Epithelial cell of prostate (primary cell): ENCODE measurements at regions not wholly inside any gene's neighbourhood (a gene's known extent, or its start where the extent isn't known, plus 50 kb on each side); places are given as distances from the start of the nearest gene placed in this dataset.
"Not testable (repeated sequence)": the region's sequence is repeated elsewhere in the genome, so short reads cannot be mapped to it uniquely, and the experiment has no call there.

Experiments
- DNase-seq: peaks from one replicate; pipeline ENCODE4 v3.0.0-alpha.2; 2011; ENCODE audit warnings: low read depth, low spot score
- H3K27ac ChIP-seq: fragments of 450-650 bp; 2 replicates; pipeline ENCODE4 v1.5.1; 2017; ENCODE audit warnings: mild to moderate bottlenecking

DNA sequence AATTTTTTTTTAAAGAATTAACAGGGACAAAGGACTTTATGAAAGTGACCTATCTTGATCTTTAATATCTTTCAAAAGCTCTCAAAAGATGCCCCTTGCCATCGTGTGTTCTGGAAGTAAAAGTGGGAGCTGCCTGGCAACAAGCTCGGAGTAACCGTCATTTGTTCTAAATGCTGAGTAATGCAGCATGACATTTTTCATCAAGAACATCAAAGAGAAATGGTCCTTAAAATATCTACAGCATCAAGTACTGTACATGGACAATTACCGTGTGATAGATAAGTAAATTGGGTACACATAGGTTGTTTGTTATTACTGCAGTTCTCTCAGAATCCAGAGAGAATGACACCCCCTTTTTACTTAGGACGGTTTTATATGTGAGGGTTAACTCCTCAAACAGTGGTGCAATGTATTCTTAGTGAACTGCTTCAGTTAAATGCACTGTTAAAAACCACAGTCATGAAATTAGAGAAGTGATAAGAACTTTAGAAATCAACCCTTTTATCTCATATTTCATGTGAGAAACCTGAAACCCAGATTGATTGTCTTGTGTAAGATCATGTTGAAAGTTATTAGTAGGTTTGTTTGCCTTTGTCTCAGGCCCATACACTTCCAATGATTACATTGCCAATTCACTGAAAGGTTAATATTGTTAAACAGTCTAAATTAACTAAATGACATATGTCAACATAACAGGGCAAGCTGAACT lies 90.6 kb upstream of the HNMT start:
- H3K27ac ChIP-seq, result no peak overlapping the region
- DNase-seq, result no peak

DNA sequence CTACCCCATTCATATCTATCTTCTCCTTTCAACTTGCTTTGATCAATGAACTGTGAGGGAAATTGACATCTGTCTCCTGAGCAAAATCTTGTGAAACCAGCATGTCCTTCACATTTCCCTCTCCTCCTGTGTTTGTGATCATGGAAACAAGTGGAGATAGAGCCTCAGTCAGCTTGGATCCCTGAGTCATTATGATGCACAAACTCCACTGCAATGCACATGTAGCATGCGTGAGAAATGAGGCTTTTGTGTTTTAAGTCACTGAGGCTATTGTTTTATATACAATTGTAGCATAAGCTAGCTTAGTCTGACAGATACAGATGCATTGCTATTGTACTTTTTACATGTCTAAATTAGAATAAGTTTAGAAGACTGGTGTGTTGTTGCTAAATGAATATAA lies 85.2 kb upstream of the HNMT start:
- no peak overlapping the region for H3K27ac ChIP-seq

DNA sequence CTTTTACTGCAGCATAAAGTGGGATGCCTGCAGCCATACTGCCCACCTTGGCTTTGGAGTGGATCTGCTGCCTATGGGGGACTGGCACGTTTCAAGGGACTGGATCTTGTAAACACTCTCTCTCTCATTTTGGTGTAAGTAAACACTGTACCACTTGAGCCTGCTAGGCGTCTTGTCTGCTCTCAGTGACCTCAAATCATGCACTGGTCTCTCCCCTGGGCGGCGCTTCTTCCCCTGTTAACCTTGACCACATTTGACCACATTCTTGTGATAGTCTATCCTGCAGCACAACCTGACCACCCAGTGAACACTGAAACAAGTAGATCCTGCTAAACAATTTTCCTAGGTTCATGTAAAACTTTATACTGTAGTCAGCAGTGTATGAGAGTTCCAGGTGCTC lies 82.6 kb upstream of the HNMT start:
- no peak overlapping the region for H3K27ac ChIP-seq
- DNase-seq, result no peak

More for the DNA sequence above, 85.2 kb upstream of the HNMT start:
- DNase-seq, result no peak

DNA sequence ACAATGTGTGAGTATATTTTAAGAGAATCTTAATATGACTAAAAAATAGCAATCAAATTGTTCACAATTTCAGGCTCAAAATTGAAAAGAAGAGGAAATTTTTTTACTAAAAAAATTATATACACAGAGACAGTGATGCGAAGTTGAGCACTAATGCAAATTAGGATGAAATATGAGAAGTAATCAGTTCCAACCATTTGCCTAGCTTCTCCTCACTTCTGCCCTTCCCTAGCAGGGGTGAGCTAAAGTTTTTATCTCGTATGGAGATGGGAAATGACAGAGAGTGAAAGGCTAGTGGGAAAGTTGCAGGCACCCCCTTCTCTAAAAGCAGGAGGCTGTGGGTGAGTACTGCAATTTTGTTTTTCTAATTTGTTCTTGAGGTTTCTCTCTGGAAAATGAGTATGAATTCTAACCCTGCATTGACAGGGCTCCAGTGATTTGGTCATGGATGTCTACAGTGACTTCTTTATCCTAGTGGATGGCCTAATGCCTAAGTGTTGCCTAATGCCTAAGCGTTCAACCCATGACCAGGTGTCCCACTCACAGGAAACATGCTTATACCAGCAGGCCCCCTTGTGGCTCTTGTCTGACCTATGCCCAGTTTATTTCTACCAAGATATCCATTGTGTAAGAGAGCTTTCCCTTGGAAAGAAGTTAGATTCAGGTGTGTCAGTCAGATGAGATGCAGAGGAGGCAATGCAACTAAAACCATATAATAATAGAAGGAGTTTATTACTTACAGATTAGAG lies 78.0 kb upstream of the HNMT start:
- H3K27ac ChIP-seq, result no peak overlapping the region
- no peak for DNase-seq

DNA sequence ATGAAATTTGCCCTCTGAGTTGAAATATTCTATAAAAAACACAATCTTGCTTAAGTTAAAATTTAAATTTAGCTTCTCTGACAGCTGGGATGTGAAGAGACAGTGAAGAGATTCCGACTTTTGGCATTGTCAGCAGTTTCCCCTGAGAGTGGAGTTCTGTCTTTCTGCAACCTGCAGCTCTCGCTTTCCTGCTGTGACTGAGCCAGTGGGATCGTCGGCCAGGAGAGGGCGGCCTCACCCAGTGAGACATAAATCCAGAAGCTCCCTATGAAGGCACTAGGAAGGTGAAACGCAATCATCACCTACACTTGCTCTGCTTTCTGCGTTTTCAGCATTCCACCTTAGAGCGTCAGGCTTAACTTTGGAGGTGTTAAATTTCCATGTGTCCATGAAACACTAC lies 75.4 kb upstream of the HNMT start:
- no peak for DNase-seq

DNA sequence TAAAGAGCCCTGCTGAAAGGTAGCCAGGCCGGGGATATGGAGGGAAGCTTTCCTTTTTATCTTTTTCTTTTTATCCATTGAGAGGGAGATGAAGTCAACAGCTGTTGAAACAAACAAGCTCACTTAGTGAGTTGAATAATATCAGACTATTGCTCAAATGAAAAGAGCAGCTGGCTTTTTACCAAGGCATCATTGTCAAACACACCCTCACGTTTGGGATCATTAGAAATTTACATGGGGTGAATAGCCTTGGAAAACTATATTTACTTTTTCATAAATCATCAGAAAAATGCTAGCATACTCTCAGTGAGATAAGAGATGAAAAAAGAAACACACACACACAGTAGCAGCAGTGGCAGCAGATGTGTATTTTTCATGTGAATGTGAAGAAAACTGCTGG lies 71.5 kb upstream of the HNMT start:
- DNase-seq, result no peak
- no peak overlapping the region for H3K27ac ChIP-seq

More for the DNA sequence above, 75.4 kb upstream of the HNMT start:
- no peak overlapping the region for H3K27ac ChIP-seq

DNA sequence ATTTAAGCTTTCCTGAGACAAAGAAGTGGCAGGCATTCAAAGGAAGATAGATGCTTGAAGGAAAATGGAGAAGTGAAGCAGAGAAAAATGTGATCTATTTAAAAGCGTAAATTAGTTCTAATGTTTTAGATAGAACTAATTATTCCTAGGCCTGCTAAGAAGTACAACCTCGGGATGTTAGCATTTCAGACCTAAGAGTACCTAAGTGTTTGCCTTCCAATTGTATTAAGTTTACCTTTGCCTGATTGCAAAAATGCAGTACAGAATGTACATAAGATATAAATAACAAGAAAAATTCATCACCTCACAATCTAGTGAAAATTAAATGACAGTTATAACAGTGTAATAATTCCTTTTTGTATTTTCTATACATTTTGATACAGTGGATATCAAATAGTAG lies 71.1 kb upstream of the HNMT start:
- no peak overlapping the region for H3K27ac ChIP-seq
- DNase-seq, result no peak

DNA sequence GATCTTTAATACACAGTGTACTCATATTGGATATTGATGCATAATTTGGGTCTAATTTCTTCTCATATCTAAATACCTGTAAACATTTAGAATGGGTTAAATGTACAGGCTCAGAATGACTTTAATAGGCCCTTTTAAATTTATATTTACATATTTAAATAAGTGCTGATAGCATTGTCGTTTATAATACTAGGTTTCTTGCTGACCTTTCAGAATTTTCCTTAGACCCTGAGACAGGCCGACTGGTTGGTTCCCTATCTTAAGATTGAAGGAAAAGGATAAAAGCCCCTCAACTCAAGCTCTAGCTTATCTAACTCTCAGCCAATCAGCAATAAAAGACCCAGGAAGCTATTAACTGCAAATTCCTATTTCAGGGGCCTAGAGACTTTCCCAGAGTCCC lies 67.8 kb upstream of the HNMT start:
- no peak overlapping the region for H3K27ac ChIP-seq
- DNase-seq, result no peak

DNA sequence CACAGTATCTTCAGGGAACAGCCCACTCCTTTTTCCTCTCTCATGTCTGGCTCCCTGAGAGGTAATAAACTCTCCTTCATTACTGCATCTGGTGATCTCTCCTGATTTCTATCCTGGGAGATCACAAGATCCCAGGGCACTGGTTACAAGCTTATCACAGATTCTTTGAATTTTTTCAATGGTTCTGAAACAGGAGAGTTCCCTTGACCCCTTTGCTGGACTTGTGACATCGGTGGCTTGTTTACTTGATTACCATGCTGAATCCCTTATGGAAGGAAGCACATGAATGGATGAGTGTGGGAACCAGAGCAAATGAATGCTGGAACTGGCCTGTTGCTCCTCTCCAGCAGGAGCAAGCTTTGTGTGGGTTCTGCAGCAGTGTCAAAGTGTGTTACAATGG lies 67.2 kb upstream of the HNMT start:
- no peak overlapping the region for H3K27ac ChIP-seq
- DNase-seq, result no peak

DNA sequence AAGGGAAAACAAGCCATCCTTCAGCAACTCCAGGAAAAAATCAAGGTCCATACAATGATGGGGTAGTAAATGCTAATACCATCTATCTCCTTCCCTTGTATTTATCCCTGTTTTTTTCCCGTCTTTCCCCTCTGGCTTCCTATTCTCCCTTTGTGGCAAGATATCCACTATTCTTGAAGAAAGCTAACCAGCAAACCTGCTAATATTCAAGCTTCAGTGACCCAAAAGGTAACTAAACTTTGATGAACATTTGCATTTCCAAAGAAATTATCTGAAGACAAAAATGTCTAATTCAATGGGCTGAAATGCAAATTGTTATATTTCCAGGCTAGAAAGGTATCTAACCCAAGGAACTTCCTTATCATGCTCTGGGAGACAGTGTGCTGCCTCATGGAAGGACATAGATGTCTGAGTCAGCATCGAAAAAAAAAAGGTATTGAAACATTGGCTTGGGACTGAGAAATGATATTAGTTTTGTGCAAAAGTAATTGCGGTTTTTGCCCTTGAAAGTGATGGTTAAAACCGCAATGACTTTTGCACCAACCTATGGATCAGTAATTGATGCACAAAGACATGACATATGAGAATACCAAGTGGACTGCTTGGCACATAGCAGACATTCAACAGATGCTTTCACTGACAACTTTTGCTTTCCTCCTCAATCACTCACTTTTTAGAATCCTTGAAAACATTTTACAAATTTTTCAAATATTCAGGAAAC lies 63.7 kb upstream of the HNMT start:
- no peak overlapping the region for H3K27ac ChIP-seq
- no peak for DNase-seq

DNA sequence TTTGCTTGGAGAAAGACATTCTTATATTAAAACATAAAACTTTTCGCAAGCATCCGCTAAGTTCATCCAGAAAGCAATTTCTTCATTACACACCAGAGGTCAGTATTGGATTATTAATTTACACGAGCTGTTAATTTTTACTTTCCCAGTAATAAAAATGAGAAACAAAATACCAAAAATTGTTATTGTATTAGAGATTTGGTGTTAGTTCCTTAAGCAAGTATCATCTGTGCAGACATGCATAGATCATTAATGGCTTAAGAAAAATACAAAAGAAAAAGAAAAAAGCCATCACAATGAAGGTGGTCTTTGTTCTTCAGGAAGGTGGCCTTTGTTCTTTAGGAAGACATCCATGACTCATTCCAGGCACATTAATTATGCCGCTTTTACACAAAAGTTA lies 53.6 kb upstream of the HNMT start:
- DNase-seq, result no peak

DNA sequence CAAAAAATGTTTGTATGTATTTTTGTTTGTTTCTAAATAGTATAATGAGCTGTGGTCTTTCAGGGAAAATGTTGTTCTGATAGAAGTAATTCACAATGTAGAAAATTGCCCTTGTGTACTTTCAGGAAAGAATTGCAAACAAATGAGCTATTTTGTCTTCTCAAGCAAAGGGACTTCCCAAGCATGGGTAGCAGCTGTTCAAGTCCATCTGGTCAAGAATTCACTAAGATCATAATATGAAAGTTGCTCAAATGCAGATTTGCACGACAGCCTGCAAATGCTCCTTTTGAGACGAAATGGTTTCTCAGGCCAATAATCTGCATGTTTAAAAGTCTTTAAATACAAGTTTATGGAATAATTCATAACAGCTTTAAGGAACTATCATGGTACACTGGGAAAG lies 51.9 kb upstream of the HNMT start:
- DNase-seq, result no peak

More for the DNA sequence above, 53.6 kb upstream of the HNMT start:
- no peak overlapping the region for H3K27ac ChIP-seq

DNA sequence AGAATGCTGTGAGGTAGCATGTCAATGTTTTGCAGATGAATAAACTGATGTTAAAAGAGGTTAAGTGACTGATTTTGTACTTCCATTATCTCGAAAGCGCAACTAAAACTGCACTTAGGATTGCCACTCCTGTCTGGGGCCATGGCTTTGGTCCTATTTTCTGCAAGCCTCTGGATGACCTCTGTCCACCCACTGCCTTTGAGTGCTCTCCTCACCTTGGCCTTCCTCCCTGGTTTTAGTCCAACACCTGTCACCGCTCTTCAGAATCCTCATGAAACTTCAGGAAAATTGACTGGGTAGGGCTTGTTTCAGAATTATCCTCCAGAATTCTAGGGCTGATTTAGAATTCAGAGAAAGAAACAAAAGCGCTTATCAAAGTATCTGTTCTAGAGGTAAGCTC lies 51.1 kb upstream of the HNMT start:
- no peak overlapping the region for H3K27ac ChIP-seq
- DNase-seq, result no peak

More for the DNA sequence above, 51.9 kb upstream of the HNMT start:
- no peak overlapping the region for H3K27ac ChIP-seq

DNA sequence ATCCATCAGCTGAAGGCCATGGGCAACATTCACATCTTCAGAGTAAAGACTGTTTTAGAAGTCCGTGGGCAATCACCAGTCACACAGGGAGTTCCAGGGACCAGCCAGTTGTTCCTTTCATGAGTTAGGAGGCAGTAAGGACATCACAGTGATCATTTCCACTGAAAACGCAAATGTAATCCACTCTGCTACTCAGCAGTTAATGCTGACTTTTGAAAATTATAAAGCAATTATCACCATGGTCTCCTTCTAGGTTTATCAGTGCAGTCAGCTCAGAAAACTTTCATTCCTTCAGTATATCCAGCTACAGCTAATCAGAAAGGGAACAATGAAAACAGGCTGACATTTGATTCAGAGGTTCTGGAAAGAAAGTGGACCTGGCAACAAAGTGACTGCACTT lies 50.6 kb upstream of the HNMT start:
- DNase-seq, H3K27ac ChIP-seq: not testable (repeated sequence)
